Keratinocyte (primary cell): ENCODE measurements at regions not wholly inside any gene's neighbourhood (a gene's known extent, or its start where the extent isn't known, plus 50 kb on each side); places are given as distances from the start of the nearest gene placed in this dataset.

ENCODE experiments used
- EZH2 ChIP-seq: IDR thresholded peaks from one replicate; pipeline ENCODE4 v1.6.1; 2012; ENCODE audit warnings: inconsistent platforms, mild to moderate bottlenecking, low read length, moderate library complexity
- TF ChIP-seq, protein P1 (sequence below), 3 experiments: IDR thresholded peaks in 1 of 3; conservative IDR thresholded peaks in 1 of 3; optimal IDR thresholded peaks in 1 of 3; 2 replicates in 2 of 3; 3 replicates in 1 of 3; pipeline versions ENCODE3 to v1.5.1; 2011; ENCODE audit warnings: low read length in 3 of 3, mild to moderate bottlenecking in 3 of 3, moderate library complexity in 2 of 3, control low read depth in 1 of 3, inconsistent platforms in 1 of 3; ENCODE audit not compliant: insufficient read depth in 2 of 3; ENCODE audit errors: extremely low read depth in 1 of 3

DNA sequence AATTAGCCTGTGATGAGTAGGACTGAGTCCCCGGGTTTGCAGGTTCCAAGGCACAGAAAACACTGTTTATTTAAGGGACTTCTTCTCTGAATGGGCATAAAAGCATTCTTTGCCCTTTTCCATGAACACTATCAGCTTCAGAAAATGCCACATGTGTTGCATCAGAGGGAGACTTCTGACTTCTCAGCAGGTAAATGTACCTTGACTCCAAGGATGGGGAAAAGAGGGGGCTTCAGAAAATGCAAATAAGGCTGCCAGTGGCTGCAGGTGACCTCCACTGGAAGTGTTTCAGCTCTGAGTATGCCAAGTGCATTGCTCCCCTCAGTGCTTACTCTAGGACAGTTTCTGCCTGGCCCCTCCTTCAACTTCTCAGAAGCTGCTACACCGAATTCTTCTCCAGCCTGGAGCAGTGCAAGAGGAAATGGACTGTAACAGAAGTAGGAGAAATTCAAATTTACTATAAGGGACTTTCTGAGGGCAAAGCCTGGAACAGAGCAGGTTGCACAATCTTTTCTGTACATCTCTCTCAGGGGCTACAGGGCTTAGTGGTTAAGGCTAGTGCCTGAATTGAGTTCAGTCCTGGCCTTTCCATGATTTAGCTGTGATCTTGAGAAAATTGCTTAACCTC, 233.2 kb downstream of the PTTG2 start:
- TF ChIP-seq, protein P1, sequence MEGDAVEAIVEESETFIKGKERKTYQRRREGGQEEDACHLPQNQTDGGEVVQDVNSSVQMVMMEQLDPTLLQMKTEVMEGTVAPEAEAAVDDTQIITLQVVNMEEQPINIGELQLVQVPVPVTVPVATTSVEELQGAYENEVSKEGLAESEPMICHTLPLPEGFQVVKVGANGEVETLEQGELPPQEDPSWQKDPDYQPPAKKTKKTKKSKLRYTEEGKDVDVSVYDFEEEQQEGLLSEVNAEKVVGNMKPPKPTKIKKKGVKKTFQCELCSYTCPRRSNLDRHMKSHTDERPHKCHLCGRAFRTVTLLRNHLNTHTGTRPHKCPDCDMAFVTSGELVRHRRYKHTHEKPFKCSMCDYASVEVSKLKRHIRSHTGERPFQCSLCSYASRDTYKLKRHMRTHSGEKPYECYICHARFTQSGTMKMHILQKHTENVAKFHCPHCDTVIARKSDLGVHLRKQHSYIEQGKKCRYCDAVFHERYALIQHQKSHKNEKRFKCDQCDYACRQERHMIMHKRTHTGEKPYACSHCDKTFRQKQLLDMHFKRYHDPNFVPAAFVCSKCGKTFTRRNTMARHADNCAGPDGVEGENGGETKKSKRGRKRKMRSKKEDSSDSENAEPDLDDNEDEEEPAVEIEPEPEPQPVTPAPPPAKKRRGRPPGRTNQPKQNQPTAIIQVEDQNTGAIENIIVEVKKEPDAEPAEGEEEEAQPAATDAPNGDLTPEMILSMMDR (optimal IDR thresholded peaks at IDR 0.05 in 1 of 3, IDR thresholded peaks at IDR 0.05 in 1 of 3, conservative IDR thresholded peaks at IDR 0.05 in 1 of 3; ENCODE audit: extremely low read depth in 1 of 3, insufficient read depth in 2 of 3, low read length in 3 of 3): no peak
- no peak for TF ChIP-seq EZH2
